HG03097 (cell line): ENCODE measurements at regions not wholly inside any gene's neighbourhood (a gene's known extent, or its start where the extent isn't known, plus 50 kb on each side); places are given as distances from the start of the nearest gene placed in this dataset.

Experiments
- ATAC-seq: cut with Tn5 transposase; IDR thresholded peaks from one replicate; pipeline ENCODE4 v1.9.1; 2021; ENCODE audit not compliant: unreplicated experiment, low FRiP score

DNA sequence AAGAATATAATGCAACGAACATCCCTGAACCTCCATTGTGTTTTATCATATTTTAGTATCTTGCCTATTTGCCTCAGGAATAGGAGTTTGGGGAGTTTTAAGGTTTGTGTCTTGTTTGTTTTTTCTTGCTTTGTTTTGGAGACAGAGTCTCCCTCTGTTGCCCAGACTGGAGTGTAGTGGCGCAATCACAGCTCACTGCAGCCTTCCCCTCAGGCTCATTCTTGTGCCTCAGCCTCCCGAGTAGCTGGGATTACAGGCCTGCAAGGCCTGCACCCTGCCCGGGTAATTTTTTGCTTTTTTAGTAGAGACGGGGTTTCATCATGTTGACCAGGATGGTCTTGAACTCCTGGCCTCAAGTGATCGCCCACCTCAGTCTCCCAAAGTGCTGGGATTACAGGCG is 63.3 kb upstream of the CARMIL1 start:
- ATAC-seq, result no peak

DNA sequence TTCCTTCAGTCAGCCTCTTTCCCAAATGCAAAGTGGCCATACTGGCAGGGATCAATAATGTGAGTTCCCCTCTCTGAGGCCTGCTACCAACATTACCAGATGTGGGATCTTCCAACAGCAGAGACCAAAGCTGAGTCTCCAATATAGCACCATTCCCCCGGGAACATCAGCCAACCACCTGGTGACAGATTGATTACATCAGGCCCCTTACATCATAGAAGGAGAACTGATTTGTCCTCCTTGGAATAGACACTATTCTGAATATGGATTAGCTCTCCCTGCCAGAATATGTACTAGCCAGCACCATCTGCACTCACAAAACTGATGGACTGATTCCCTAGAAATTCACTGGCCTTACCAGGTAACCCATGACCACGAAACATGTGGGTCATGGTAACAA is 61.9 kb upstream of the CARMIL1 start:
- ATAC-seq, result no peak

DNA sequence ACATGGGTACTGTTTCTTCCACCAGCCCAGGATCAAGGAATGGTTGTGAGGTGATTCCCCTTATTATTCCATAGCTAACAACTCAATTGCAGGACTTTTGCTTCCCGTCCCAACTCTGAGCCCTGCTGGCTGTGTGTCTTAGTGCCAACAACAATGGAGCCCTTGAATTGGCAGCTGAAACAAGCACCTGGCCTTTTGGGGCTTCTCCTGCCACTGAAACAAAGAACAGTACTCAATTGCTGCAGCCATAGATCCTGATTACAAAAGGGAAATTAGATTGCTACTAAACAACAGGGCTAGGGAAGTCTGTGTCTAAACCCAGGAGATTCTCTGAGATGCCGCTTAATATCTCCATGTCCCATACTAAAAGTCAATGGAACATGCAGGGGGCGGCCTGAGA is 61.3 kb upstream of the CARMIL1 start:
- ATAC-seq, result no peak

DNA sequence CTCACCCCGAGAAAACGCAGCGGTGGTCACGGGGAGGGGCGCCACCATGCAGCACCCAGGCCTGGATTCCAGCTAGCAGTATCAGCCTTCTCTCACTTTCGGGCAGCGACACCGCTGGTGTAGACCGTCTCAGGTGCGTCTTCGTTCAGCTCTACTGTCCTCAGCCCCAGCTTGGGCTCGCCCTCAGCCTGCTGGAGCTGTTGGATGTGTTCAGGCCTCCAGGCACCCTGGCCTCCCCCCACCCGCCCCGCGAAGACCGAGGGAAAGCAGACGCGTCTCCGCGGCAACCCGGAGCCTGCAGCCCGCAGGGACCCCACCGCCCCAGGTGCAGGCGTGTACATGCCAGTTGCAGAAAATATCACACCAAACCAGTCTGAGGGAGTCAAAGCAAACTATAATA is 60.8 kb upstream of the CARMIL1 start:
- ATAC-seq, result no peak

DNA sequence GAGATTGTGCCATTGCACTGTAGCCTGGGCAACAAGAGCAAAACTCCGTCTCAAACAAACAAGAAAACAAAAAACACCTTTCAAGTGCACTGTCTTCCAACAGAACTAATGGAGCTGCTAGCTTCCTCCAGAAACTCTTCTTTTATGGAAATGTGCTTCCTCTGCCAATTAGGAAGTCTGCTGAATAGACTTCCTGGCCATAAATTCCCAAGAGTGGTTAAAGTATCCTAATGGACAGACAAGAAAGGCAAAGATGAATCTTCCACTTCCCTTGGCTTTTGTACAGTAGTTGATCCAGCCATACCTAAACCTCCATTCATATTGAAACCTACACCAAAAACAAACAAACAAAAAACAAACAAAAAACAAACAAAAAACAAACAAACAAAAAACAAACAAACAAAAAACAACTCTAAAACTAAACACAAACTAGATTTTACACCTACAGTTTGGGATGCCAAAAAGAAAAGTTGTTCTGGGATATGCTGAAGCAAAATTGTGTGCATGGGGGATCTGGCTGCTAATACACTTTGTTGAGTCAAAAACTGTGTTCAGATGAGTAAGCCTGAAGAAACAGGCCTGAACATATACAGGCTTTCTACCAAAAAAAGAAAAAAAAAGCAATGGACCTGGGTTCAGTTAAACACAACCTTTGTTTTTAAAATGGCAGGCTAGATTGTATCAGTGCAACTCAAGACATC is 59.8 kb upstream of the CARMIL1 start:
- no peak for ATAC-seq

DNA sequence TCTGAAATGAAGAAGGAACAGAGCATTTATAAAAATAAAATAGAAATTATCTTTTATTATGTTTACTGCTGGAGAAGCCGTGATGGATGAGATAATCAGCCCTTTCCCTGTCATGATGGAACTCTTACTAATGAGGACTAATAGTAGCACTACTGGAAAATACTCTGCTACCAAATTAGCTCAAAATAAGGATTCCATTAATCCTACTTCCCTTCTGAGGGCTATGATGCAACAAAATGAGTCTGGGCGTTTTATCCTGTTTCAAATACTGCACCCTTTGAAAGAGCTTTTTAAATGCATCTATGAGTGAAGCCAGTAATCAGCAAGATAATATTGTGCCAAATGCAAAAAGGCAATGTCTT is 59.3 kb upstream of the CARMIL1 start:
- no peak for ATAC-seq

DNA sequence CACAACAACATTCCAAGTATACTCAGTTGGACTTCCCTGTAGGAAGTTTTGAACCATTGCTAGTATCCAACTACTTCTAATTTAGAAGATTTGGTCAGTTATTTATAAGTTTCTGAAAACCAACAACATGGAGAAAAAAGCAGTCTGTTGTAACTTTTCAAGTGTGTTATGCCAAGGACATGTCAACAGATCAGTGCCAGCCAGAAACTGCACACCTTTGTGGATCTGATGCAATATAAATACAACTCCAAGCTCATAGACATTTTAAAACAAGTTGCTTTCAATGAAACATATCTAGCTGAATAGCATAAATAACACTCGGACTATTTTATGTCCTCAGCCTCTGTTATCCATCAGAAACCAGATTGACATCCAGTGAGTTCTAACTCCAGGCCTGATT is 58.3 kb upstream of the CARMIL1 start:
- no peak for ATAC-seq

DNA sequence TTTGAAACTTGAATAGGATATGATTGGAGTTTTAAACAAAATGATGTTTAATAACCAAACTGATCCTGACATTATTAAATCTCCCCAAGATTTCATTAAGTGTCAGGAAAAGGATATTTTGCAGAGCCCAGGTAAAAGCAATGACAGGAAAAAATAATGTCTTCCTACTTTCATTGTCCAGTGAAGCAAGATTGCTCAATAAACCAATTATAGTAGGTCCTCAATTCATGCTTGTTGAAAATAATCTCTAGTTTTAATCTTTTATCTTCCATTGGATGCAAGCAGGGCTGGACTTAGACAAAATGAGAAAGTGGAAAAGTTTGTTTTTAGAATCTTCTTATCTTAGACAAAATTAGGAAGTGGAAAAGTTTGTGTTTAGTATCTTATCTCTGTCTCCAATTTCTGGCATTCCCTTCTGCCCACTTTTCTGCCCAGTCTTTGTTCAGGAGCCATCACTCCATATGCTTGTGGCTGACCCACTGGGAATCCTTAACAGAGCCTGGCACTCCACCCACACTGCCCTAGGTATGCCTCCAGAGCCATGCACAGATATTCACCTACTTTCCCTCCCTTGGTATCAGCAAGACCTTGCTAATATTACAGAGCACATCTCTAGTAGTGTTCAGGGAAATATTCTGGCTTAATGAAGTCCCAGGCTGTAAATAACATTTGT is 57.0 kb upstream of the CARMIL1 start:
- no peak for ATAC-seq

DNA sequence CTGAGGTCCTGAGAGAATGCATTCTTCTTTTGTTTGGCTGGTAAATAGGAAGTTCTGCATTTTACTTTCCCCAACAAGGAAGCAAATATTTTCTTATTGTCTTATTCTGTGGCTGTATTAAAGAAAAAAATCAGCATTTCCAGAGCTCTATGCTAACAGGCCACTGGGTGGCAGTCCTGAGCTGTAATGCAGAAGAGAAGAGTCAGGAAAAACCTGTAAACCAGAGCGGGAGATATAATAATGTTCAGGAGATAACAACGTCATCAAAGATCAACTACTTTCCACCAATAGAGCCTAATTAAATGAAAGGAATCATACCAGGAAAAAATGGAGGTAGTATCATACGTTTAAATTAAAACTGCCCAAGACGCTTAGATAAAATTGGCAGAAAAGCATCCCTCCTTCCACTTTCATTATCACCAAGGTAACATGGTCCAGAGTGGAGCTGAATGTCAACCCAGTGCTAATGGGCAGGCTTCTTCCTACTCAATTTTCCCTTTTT is 55.6 kb upstream of the CARMIL1 start:
- no peak for ATAC-seq

DNA sequence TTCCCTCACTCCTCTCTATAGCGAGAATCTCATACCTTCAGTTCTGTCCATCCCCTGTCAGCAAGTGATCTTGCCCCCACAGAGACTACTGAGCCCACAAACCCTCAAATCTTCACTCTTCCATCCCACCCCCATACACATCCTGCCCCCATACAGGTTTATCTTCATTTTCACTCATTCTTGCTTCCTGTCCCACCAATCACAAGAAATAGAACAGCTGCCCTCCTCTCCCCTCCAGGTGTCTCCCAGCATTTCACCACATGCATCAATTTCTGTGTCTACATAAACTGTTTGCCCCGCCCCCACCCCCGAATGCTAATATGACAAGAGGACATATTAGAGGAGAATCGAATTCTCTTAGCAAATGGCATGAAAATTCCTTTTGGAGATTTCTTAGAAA is 54.9 kb upstream of the CARMIL1 start:
- ATAC-seq, result no peak

DNA sequence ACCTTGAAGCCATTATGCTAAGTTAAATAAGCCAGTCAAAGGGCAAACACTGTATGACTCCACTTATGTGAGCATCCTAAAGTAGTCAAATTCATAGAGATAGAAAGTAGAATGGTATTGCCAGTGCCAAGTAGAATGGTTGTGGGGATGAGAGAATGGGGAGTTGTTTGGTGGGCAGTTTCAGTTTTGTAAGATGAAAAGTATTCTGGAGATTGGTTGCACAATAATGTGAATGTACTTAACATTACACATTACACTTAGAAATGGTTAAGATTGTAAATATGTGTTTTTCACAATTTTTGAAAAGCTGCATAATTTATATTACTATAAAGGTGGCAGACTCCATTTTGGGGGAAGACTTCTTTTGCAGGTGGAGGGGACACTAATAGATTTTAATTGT is 51.3 kb upstream of the CARMIL1 start:
- ATAC-seq, result no peak
